G401 (cell line): ENCODE measurements at regions not wholly inside any gene's neighbourhood (a gene's known extent, or its start where the extent isn't known, plus 50 kb on each side); places are given as distances from the start of the nearest gene placed in this dataset.

Experiments
- DNase-seq: peaks from one replicate; pipeline ENCODE4 v3.0.0-alpha.2; 2015; ENCODE audit warnings: low spot score
- in situ Hi-C: cut with HindIII; loops from 2 replicates; pipeline ENCODE4 v1.10.0; 2016; ENCODE audit warnings: low sequenced_read_pairs, mixed read lengths

DNA sequence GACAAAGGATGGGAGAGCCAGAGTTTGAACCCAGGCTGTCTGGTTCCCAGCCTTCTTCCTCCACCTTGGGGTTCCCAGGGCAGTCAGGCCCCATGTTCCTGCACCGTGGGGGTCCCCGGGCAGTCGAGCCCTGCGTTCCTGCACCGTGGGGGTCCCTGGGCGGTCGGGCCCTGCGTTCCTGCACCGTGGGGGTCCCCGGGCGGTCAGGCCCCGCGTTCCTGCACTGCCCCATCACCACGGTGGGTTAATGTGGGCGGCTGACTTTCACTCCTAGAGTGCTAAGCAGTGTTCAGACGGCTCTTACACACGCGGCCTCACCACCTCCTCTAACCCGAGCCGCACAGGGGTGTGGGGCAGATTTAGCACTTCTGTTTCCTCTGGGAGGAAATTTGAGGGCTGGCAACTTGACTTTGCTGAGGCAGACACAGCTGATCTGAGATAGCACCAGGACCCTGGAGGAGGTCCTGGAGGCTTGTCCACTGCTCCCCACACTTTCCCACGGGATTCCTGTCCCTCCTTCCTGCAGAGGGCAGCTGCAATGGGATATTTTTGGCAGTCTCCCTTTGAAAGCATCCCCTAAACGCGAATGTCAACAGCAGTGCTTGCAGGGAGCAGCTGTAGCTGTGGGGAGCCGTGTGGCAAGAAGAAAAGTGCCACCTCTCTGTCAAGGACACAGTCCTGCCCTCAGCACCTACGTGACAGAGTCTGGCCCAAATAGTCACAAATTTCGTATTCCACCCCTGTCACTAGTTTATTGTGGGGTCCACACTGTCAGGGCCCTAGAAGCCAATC lies 239.4 kb downstream of the TEX29 start:
- in situ Hi-C loops: no loop called here
- DNase-seq: no peak

DNA sequence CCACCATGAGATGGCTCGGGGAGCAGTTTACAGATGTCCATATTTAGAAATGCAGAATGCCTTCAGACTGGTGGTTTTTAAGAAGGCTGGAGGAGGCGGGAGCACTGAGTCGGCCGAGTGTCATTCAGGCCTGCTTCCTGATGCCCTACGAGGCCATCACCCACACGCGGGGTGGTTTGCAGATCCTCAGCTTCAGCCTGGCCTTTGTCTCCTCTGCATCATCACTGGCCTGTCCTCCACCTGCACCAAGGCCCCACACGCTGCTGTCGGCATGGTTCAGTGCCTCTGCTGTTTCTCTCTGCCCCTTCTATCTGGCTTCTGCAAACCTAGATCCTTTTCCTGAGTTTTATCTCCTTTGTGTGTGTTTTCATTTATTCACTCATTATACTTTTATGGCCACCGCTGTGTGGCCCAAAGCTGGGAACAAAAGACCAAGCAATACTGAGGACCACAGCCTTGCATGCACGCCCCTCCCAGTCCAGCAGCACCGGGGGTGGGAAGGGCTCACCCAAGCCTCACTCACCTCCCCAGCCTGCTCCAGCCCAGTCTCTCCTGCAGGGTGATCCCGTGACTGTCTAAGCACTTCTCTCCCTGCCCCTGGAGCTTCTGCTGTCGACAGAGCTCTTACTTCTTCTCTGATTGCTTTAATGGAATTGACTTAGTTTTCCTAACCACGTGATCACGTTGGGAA lies 240.8 kb downstream of the TEX29 start:
- DNase-seq: no peak
- in situ Hi-C loops: no loop called here

DNA sequence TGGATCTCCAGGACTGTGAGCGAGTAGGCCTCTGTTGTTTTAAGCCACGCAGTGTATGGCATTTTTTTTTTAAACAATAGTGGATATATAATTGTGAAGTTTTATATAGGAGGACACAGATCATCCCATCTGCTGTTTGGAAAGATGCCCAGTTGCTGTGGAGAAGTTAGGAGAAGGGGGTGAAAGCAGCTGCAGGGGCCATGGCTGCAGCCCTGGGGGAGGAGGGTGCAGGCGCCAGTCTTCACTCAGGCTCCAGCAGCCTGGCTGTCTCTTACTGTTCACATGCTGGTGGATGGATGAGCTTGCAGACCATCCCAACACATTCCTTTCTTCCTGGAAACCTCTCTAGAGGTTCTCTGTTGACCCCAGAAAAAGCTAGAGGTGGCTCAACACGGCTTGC lies 242.3 kb downstream of the TEX29 start:
- DNase-seq: no peak
- in situ Hi-C loops: no loop called here

DNA sequence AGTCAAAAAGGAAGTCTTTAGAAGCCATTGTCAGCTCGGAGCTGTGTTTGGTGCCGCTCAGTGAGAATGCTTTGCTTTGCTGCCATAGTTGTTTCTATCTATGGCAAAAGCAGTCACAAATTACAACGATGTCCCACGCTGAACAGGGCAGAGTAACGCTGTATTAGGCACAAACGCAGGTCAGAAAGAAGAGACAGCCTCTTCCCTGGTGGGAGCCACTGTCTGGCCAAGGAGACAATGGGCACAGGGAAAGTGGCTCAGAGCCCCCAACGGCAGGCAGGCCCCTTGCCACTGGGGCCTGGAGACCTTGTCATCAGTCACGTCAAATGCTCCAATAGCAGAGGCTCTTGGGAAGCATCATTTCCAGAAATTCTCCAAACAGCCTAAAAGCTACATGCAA lies 244.2 kb downstream of the TEX29 start:
- in situ Hi-C loops: no loop called here

DNA sequence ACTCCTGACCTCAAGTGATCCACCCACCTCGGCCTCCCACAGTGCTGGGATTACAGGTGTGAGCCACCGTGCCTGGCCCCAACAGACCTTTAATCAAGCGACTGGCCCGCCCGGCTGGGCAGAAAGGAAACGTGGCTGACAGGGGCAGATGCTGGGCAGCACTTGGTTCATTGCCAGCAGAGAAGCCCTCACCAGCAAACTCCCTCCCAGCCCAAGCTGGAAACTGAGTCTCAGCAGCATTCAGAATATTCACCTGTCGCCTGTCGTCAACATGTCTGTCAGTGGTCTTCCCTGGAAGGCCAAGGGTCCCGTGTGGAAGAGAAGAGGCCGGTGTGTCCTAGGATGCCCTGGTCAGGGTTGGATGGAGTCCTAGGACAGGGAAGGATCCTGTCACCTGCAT lies 245.0 kb downstream of the TEX29 start:
- in situ Hi-C loops: no loop called here
- DNase-seq: no peak

More for the DNA sequence above, 244.2 kb downstream of the TEX29 start:
- no peak for DNase-seq

DNA sequence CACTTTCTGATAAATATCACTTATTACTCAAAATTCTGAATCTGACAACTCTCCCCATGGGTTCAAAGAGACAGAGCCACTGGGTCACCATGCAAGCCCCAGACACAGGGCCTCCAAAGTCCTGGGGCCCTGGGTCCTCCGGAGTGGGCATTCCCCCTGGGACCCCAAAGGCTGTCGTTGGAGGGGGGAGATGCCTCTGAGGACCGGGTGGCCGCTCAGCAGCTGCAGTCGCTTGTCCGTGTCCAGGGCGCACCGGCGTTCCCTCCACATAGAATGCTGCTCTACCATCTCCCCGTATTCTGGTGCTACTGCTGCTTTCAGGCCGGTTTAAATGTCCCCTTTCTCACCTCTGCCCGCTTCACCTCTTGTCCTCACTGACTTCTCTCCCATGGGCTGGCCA lies 246.1 kb downstream of the TEX29 start:
- no peak for DNase-seq
- in situ Hi-C loops: no loop called here

DNA sequence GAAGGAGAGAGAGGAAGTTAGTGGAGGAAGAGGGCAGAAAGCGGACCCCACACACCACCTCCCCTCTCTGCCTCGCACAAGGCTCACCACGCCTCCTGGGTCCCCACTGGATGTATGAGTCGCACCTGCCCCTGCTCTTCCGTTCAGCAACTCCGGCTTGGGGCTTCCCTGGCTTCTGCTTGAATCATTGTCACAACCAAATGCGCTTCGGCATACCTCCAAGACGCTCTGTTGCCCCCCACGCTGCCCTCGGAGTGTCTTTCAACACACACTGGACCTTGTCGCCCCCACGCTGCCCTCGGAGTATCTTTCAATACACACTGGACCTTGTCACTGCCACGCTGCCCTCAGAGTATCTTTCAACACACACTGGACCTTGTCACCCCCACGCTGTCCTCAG lies 247.2 kb downstream of the TEX29 start:
- no peak for DNase-seq
- in situ Hi-C loops: no loop called here

DNA sequence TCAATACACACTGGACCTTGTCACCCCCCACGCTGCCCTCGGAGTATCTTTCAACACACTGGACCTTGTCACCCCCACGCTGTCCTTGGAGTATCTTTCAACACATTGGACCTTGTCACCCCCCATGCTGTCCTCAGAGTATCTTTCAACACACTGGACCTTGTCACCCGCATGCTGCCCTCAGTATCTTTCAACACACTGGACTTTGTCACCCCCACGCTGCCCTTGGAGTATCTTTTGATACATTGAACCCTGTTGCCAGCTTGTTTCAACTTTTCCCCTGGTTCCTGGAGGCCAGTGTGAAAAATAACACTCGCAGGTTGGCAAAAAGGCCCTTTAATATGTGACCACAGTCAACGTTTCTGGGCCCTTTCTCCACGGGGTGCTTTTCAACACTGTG lies 247.8 kb downstream of the TEX29 start:
- in situ Hi-C loops: no loop called here
- no peak for DNase-seq

DNA sequence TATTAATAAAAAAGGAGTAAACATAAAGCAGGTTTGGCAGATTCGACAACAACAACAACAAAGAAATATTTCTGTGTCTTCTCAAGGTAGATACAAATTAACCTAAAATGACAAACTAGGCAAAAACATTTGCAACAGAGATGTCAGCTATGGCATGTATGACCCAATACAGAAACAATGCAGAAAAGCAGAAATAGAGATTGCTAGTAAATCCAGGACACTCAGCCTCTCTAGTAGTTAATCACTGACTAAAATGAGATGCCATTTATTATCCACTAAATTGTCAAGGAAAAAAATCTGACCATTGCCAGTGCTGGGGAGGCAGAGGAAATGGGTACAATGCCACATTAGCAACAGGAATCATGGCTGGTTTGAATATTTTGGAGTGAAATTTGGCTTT lies 250.5 kb downstream of the TEX29 start:
- no peak for DNase-seq
- in situ Hi-C loops: no loop called here

DNA sequence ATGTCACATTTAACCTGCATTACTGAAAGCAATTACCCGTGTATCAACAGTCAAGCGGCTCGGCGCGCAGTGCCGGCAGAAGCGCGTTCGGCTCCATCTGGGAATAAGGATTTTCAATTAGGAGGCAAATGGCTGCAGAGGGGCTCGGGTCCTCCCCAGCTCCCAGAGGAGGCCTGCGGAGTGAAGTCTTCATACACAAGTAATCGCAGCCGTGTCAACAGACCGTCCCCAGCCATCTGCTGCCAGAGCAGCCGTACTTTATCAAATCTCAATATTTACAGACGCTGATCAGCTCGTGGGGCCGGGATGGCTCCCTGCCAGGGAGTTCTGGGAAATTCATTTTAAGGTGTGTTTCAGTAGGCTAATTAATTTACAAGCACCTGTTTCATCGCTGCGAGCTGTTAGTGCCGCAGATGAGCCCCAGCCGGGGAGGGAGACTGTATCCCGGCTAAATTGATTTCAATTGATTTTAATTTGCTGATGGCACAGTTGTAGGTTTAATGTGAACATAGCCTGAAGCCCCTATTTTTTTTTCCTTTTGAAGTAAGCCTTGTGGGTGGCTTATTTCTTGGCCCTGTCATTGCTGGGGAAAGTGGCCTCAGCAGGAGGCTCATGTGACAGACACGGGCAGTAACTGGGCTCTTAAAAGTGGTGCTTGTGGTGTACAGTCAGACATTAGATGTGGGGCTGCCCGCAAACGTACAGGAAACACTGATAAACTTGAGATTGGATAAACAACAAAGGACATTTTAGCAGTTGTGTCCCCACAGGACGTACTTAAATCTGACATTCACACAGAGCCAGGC lies 252.7 kb downstream of the TEX29 start:
- in situ Hi-C loops: no loop called here
- no peak for DNase-seq

DNA sequence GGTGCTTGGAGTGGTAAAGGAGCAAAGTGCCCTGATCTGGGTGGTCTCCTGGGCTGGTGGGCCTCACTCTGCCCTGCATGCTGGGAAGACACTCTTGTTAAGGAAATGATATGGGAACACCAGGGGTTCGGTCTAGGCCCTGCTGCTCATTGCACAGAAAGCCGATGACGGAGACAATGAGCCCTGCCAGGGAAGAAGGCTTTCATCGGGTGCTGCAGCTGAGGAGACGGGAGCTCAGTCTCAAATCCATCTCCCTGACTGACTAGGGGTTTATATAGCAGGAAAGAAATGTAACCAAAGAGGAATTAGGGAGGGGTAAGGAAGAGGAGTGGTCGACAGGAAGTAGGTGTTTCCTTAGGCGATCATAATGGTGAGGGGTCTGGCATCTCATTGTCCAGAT lies 253.4 kb downstream of the TEX29 start:
- in situ Hi-C loops: no loop called here
- no peak for DNase-seq

DNA sequence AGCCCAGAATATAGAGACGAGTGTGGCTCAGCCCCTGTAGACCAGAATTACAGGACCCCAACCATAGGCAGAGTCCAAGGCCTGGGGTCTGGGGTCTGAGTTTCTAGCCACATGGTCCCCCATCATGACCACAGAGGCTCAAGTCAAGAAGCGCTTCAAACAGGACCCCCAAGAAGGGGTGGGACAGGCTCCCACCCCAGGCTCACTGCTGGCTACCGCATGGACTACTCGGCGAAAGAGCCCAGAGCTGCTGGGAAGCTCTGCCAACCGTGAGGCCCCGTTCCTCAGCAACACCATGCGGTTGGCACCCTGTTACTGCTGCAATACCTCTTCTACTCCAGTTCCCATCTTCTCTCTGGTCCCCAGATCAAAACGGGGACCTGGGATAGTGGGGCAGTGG lies 254.8 kb downstream of the TEX29 start:
- in situ Hi-C loops: no loop called here
- DNase-seq: no peak

DNA sequence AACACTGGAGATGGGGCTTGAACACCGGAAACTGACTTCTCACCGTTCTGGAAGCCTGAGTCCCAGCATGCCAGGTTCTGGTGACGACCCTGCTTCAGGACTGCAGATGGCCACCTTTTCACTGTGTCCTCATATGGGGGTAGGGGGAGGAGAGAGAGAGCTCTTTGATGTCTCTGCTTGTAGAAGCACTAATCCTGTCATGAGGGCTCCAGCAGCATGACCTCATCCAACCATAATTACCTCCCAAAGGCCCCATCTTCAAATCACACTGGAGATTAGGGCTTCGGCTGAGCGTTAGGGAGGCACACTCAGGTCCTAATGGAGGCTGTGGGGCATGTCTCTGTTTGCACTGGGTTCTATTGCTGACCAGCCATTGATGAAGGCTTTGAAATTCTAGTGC lies 255.3 kb downstream of the TEX29 start:
- DNase-seq: no peak
- in situ Hi-C loops: no loop called here

DNA sequence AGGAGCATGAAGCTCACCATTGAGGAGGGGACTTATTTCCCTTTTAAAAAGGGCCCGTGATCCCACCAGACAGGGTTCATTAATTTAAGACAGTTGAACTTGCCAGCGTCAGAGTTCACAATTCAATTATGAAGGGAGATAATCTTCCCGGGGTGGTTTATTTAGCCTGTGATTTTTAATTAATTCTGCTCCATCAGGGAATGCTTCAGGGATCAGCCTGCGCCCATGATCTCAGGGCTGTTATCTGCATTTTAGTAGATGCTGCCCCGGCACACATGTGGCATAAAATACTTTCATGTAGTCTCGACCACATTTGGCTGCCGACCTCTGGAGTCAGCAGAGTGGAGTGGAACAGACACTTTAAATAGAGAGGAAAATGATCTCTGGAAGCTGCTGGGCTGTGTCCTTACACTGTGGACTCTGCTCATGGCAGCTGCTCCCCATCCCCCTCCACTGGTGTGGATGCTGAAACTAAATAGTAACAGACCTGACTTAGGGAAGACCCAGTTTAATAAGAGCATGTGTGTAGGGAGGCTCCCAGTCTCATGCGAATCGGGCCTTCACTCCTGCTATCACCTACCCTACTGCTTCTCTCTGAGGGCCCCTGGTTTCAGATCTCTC lies 256.9 kb downstream of the TEX29 start:
- in situ Hi-C loops: no loop called here
- no peak for DNase-seq

DNA sequence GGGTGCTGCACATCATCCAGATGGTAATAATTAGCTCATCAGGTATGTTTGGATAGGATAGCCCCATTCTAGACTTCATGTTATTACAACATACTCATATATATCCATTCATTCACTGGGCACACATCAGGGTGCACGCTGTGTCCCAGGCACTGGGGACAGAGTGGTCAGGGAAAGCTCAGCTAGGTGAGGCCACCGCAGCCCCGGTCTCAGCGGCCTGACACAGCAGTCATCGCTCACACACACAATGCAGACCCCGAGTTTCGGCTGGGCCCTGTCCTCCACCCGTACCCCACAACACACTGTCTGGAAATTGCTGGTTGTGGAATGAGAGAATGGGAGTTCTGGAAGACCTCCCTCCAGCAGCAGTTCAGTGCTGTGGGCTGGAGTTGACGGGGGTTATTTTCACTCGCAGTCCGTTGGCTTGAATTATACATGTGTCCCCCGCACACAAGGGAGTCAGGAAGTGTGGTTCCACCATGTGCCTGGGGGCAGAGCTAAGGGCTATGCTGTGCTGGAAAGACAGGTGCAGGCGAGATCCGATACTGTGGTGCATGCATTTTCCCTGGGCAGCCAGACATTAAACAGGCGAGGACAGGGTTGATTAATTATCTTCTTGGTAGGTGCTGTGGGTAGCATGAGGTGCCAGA lies 257.6 kb downstream of the TEX29 start:
- DNase-seq: no peak
- in situ Hi-C loops: no loop called here

DNA sequence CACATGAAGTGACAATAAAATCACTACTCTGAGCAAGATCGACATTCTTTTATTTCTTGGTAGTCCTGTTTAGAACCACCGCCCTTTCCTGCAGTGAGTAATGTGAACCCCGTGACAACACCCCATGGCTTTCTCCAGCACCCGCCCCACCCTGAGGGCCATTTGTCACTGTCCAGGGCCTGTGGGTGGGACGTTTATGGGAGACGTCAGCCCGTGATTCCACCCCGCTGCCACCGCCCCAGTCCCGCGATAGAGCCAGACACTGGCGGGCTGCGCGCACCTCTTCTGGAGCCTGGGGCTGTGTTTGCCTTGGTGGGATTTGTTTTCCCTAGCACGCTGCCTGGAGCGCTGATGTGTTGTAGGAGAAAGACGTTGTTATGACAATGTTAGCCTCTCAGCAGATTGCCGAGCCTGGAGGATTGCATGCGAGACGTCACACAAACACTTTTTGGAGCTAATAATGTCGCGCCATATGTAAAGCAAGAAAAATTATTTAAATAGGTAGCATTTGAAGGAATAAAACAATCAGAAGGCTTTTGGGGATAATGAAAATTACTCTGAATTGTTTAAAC lies 263.7 kb downstream of the TEX29 start:
- no peak for DNase-seq
- in situ Hi-C loops: loop anchor here (5.0 kb wide), 1 partner anchor 42 kb away; no protein-coding TSS in a partner anchor

DNA sequence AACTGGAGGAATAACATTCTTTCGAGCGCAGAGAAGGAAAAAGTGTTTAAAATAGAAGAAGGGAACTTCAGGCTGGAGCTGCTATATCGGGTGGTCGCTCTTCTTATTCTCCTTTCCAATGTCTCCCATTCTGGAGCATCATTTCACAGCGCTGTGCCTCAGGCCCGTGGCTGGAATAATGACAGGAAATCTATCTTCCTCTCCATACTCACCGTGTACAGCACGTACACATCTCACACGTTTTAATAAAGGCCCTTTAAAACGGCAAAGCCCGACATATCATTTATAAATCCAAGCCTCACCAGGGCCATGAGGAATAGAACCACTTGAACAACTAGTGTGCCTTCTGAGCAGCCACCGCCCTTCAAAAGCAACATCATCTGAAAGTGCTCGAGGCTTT lies 264.4 kb downstream of the TEX29 start:
- DNase-seq: no peak
- in situ Hi-C loops: loop anchor here (5.0 kb wide), 1 partner anchor 43 kb away; no protein-coding TSS in a partner anchor

DNA sequence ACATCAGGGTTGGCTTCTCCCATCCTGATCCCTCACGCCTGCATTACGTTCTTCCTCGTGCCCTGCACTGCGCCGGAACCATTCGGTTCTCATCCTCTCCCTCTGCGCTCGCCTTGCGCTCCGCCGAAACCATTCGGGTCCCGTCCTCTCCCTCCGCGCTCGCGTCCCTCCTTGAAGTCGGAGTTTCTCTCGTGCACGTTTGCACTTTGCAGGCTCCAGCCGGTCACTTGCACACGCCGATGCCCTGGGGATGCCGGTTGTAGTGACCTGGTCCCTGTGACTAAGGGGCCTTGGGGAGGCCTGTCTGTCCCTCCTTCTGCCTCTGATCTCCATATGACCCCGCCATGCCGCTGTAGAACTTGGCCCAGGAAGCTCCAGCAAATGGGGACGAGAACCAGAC lies 265.8 kb downstream of the TEX29 start:
- no peak for DNase-seq
- in situ Hi-C loops: no loop called here

DNA sequence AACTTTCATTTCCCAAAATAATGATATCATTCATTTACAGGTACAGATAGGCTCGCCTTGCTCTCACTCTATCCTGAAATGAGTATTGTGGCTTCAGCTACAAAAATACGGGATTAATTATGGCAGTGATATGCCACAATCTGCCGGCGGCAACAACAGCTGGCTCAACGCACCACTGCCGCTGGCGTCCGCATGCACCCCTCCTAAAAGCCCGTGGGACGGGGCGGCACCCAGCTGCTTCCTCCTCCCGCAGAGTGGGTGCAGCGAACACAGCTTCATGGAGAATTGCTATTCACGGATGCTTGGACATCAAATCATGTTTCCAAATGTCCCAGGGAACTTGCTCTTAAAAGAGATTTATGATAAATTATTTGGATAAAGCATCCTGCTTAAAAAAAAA lies 266.8 kb downstream of the TEX29 start:
- no peak for DNase-seq
- in situ Hi-C loops: no loop called here
